A549 (cell line): ENCODE measurements at regions not wholly inside any gene's neighbourhood (a gene's known extent, or its start where the extent isn't known, plus 50 kb on each side); places are given as distances from the start of the nearest gene placed in this dataset.

Experiments
- ATAC-seq, 2 experiments: fragments of 200-7000 bp in 1 of 2; fragments of >200 bp in 1 of 2; cut with Nextera tagmentation in 1 of 2; cut with Tn5 transposase in 1 of 2; 3 replicates each; pipeline versions ENCODE4 v1.8.0 to v1.9.1; 2018 to 2020; ENCODE audit warnings: mild to moderate bottlenecking in 1 of 2, moderate library complexity in 1 of 2
- CTCF ChIA-PET: fragments of 300-600 bp; sonication (Branson Sonifier 250); formaldehyde crosslinking; extraction: SDS; loops from one replicate; lab custom pipeline; 2021; ENCODE audit warnings: antibody characterized with exemption, inconsistent platforms; lab: Yijun Ruan, JAX
- POLR2A ChIA-PET: fragments of 350-600 bp; formaldehyde crosslinking; extraction: SDS; loops from one replicate; lab custom pipeline; 2021; ENCODE audit warnings: antibody characterized with exemption, inconsistent platforms; lab: Yijun Ruan, JAX
- DNase-seq, 2 experiments: peaks; one replicate each; pipeline versions ENCODE4 v3.0.0 to v3.0.0-alpha.2; 2011 to 2016; ENCODE audit warnings: low read depth in 1 of 2, low spot score in 1 of 2
- FAIRE-seq: peaks from 2 replicates; lab custom pipeline; 2011; peaks lifted over from hg19 to GRCh38; lab: Jason Lieb, UNC
- H3K27ac ChIP-seq, 2 experiments: fragments of >200 bp; sonication (Bioruptor Twin); formaldehyde crosslinking; 3 replicates each; pipeline ENCODE4 v1.5.1; 2016 to 2017
- H3K4me1 ChIP-seq: fragments of >200 bp; sonication (Bioruptor Twin); formaldehyde crosslinking; 3 replicates; pipeline ENCODE4 v1.6.1; 2016
- H3K4me2 ChIP-seq: fragments of >200 bp; sonication (Bioruptor Twin); formaldehyde crosslinking; 3 replicates; pipeline ENCODE4 v1.6.1; 2016
- H3K4me3 ChIP-seq: fragments of >200 bp; sonication (Bioruptor Twin); formaldehyde crosslinking; 3 replicates; pipeline ENCODE4 v1.5.1; 2016
- H3K9me3 ChIP-seq: fragments of >200 bp; sonication (Bioruptor Twin); formaldehyde crosslinking; 3 replicates; pipeline ENCODE4 v1.6.1; 2016
- BHLHE40 ChIP-seq: IDR thresholded peaks from 2 replicates; pipeline ENCODE4 v1.6.1; 2012; ENCODE audit warnings: low read depth, low read length, inconsistent platforms
- CBX2 ChIP-seq: fragments of 200-600 bp; sonication (generic); IDR thresholded peaks from 2 replicates; pipeline ENCODE4 v1.6.1; 2016; ENCODE audit warnings: low read depth, mild to moderate bottlenecking, borderline replicate concordance
- CEBPB ChIP-seq, 2 experiments: fragments of >200 bp in 1 of 2; sonication (Bioruptor Twin) in 1 of 2; formaldehyde crosslinking in 1 of 2; IDR thresholded peaks; 2 replicates each; pipeline ENCODE4 v1.6.1; 2012 to 2016
- CHD4 ChIP-seq: fragments of 200-600 bp; sonication (generic); IDR thresholded peaks from 2 replicates; pipeline ENCODE4 v1.6.1; 2016; ENCODE audit warnings: antibody characterized with exemption, mild to moderate bottlenecking, borderline replicate concordance
- CTCF ChIP-seq: fragments of >200 bp; sonication (Bioruptor Twin); formaldehyde crosslinking; IDR thresholded peaks from 3 replicates; pipeline ENCODE4 v1.5.1; 2016
- E2F6 ChIP-seq: IDR thresholded peaks from 2 replicates; pipeline ENCODE4 v1.6.1; 2012; ENCODE audit warnings: low read depth, borderline replicate concordance
- ESRRA ChIP-seq: fragments of 150-350 bp; IDR thresholded peaks from 2 replicates; pipeline ENCODE4 v1.6.1; 2014; ENCODE audit warnings: mild to moderate bottlenecking, low read length, borderline replicate concordance
- FOSB ChIP-seq: fragments of 250-450 bp; sonication (Bioruptor Pico); IDR thresholded peaks from 2 replicates; pipeline ENCODE4 v1.5.0; 2020; ENCODE audit warnings: mild to moderate bottlenecking, moderate library complexity
- FOSL2 ChIP-seq, 2 experiments: fragments of 450-650 bp in 1 of 2; fragments of >200 bp in 1 of 2; sonication (Bioruptor Twin) in 1 of 2; formaldehyde crosslinking; IDR thresholded peaks; 2 replicates each; pipeline versions ENCODE4 v1.5.0 to v1.6.1; 2016 to 2020; ENCODE audit warnings: mild to moderate bottlenecking in 1 of 2, moderate library complexity in 1 of 2
- GATA3 ChIP-seq: IDR thresholded peaks from 2 replicates; pipeline ENCODE4 v1.6.1; 2012; ENCODE audit warnings: borderline replicate concordance
- HEYL ChIP-seq: fragments of 250-450 bp; sonication (Bioruptor Pico); IDR thresholded peaks from 2 replicates; pipeline ENCODE4 v1.8.0; 2021; ENCODE audit warnings: mild to moderate bottlenecking, moderate library complexity
- MAZ ChIP-seq: fragments of 150-350 bp; IDR thresholded peaks from 2 replicates; pipeline ENCODE4 v1.6.1; 2014; ENCODE audit warnings: antibody characterized with exemption, low read depth, low read length, borderline replicate concordance
- NFE2L2 ChIP-seq: fragments of 150-350 bp; conservative IDR thresholded peaks from 2 replicates; pipeline ENCODE4 v1.6.1; 2014; ENCODE audit warnings: low read length
- PBX3 ChIP-seq: IDR thresholded peaks from 2 replicates; pipeline ENCODE4 v1.6.1; 2012
- POLR2A ChIP-seq: IDR thresholded peaks from 2 replicates; pipeline ENCODE4 v1.6.1; 2012; ENCODE audit warnings: mild to moderate bottlenecking, low read length
- SMC3 ChIP-seq: fragments of >200 bp; sonication (Bioruptor Twin); formaldehyde crosslinking; IDR thresholded peaks from 3 replicates; pipeline ENCODE4 v1.6.1; 2018; ENCODE audit warnings: inconsistent platforms
- TFCP2L1 ChIP-seq: fragments of 250-450 bp; sonication (Bioruptor Pico); IDR thresholded peaks from 2 replicates; pipeline ENCODE4 v1.5.0; 2021; ENCODE audit warnings: mild to moderate bottlenecking
- TP53 ChIP-seq: fragments of 250-450 bp; sonication (Bioruptor Pico); IDR thresholded peaks from 2 replicates; pipeline ENCODE4 v1.5.0; 2021; ENCODE audit warnings: mild to moderate bottlenecking, moderate library complexity
- ZFP36 ChIP-seq: fragments of 450-650 bp; IDR thresholded peaks from 2 replicates; pipeline ENCODE4 v1.6.1; 2014; ENCODE audit warnings: borderline replicate concordance; ENCODE audit not compliant: partially characterized antibody
- ZSCAN20 ChIP-seq: fragments of 250-450 bp; sonication (Bioruptor Pico); IDR thresholded peaks from 2 replicates; pipeline ENCODE4 v1.8.0; 2022; ENCODE audit warnings: mild to moderate bottlenecking, moderate library complexity
- WGBS: methylation state at CpG from one replicate; pipeline ENCODE4 v1.1.6; 2017; ENCODE audit errors: missing lambda C conversion rate; 5-methylcytosine and 5-hydroxymethylcytosine counted together

GRCh38 chr12:30836656-30837445 is 82.1 kb upstream of the CAPRIN2 start:
- ATAC-seq (no peak), FAIRE-seq (no peak), DNase-seq (no peak)
- H3K27ac ChIP-seq = no peak overlapping the region
- no peak overlapping the region for H3K4me2 ChIP-seq
- no peaks in the 10 kb centered on the region for H3K9me3 ChIP-seq
- H3K4me1 ChIP-seq = no peaks in the 10 kb centered on the region
- WGBS = 10% methylated on average over 12 of the region's 12 CpGs
- ChIA-PET CTCF (interaction anchor here (1.0 to 1.1 kb wide), 2 partner anchors 10 to 1317 kb away, joined by 3 read pairs; no protein-coding TSS in a partner anchor), POLR2A (no interaction called here)
- no peak overlapping the region for H3K4me3 ChIP-seq
- TF ChIP-seq TP53 (CRISPR knock-in tag) (no peak), FOSB (CRISPR knock-in tag) (no peak), CTCF (no peak)

DNA sequence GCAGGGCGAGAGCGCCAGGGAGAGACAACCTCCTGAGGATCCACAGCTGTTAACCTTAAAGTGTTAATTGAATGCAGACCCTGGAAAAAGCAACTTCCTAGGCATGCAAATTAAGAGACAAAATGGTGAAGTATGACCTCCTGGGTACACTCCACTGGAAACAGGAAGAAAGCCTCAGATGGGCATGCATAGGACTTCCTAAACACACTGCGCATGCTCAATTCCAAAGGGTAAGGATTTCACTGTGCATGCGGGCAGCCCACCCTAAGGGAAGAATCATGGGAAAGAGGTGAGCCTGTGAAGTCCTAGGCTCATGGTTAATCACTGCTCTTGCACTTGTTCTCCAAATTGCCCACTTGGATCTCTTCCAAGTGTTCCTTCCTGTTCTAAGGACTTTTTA is 80.5 kb upstream of the CAPRIN2 start:
- no peaks in the 10 kb centered on the region for H3K4me1 ChIP-seq
- ATAC-seq = no peak

GRCh38 chr12:30830751-30831150 is 76.0 kb upstream of the CAPRIN2 start:
- ChIA-PET POLR2A (no interaction called here), CTCF (interaction anchor here (1.1 kb wide), 1 partner anchor 13 kb away, joined by 6 read pairs; no protein-coding TSS in a partner anchor)
- TF ChIP-seq GATA3 (no peak), MAZ (no peak), NFE2L2 (no peak), E2F6 (no peak), ZSCAN20 (CRISPR knock-in tag) (no peak), SMC3 (no peak), CBX2 (no peak), FOSL2 (IDR thresholded peaks at IDR 0.05) (no peak), FOSL2 (CRISPR knock-in tag; IDR thresholded peaks at IDR 0.05) (no peak)
- no peaks in the 10 kb centered on the region for H3K9me3 ChIP-seq
- no peak overlapping the region for H3K27ac ChIP-seq
- no peak overlapping the region for H3K4me2 ChIP-seq
- DNase-seq = no peak
- no peak for FAIRE-seq
- no peak overlapping the region for H3K4me3 ChIP-seq
- no peak for ATAC-seq
- 51% methylated on average over 2 of the region's 2 CpGs for WGBS
- no peaks in the 10 kb centered on the region for H3K4me1 ChIP-seq

More for the DNA sequence above, 80.5 kb upstream of the CAPRIN2 start:
- POLR2A ChIA-PET = no interaction called here
- CTCF ChIA-PET = interaction anchor here (1.3 kb wide), 1 partner anchor 140 kb away, joined by 3 read pairs; the partner anchor contains the start of gene IPO8
- Histone ChIP-seq H3K4me2 (no peak overlapping the region), H3K4me3 (no peak overlapping the region), H3K27ac (no peak overlapping the region), H3K9me3 (no peaks in the 10 kb centered on the region)
- WGBS = 59% methylated on average over 4 of the region's 4 CpGs
- TF ChIP-seq ESRRA = no peak
- no peak for TF ChIP-seq POLR2A
- no peak for TF ChIP-seq TFCP2L1 (CRISPR knock-in tag)
- DNase-seq (no peak), FAIRE-seq (no peak)

DNA sequence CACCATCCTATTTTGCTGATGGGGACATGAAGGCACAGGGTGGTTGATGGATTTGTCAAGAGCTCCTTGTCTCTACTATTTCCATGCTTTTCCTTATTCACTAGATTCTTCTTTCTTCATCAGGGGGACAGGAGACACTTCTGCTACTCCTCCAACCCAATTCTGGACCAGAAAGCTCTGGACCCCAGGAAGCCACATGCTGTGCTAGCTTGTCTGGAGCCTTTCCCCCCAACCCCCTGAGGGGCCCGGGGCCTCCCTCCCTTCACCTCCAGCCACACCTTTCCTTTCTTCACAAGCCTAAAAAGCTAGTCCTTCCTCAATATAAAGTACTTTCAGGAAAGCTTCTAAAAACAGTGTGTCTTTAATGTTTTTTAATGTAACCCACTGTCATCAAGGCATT is 75.1 kb upstream of the CAPRIN2 start:
- no peak overlapping the region for H3K4me3 ChIP-seq
- FAIRE-seq (no peak), DNase-seq (no peak), ATAC-seq (no peak)
- no peak overlapping the region for H3K4me2 ChIP-seq
- WGBS = 11% methylated on average over 1 of the region's 1 CpG
- no peak for TF ChIP-seq ZFP36
- no peak for TF ChIP-seq SMC3
- no peak for TF ChIP-seq BHLHE40
- TF ChIP-seq PBX3 = no peak
- no peak for TF ChIP-seq HEYL
- no peak for TF ChIP-seq CHD4
- no peak for TF ChIP-seq CEBPB (IDR thresholded peaks at IDR 0.05)
- H3K27ac ChIP-seq = no peak overlapping the region
- ChIA-PET POLR2A (no interaction called here), CTCF (interaction anchor here (0.9 to 1.3 kb wide), 3 partner anchors 14 to 76 kb away, joined by 3 to 5 read pairs (median 3); no protein-coding TSS in a partner anchor)
- no peaks in the 10 kb centered on the region for H3K4me1 ChIP-seq
- no peaks in the 10 kb centered on the region for H3K9me3 ChIP-seq
